ENCODE measurements at regions not wholly inside any gene's neighbourhood (a gene's known extent, or its start where the extent isn't known, plus 50 kb on each side); places are given as distances from the start of the nearest gene placed in this dataset.
"Not testable (repeated sequence)": the region's sequence is repeated elsewhere in the genome, so short reads cannot be mapped to it uniquely, and the experiment has no call there.

DNA sequence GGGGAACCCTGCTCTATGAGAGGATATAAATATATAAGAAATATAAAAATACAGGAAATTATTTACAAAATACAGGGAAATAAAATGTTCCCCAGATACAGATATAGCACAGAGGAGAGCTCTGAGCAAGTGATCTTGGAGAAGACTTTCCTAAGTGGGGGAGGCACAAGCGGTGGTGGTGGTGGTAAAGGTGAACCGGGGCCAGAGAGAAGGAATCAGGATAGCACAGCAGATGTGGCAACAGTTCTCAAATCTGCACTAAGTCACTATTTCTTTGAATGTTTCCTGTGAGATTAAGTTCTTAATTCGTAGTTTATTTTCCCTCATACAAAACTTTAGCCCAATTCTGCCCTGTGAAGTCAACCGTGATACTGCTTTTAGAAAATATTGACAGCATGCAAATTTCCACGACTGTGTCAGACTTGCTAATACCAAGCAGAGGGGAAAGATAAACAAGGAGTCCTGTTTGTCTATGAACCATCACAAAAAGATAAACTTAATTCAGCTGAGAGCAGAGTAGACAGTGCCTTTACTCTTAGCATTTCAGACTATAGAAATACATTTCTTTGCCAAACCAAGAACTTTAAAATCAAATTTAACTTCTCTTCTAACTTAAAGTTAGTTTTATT is 237.5 kb upstream of the POGK start:
- no TSS peak for BruUV-seq (replicated peaks)
- FAIRE-seq: no peak
- no peaks in the 10 kb centered on the region for H3K79me2 ChIP-seq (ENCODE audit: insufficient read depth, low read length)
- 1% methylated on average over 5 of the region's 5 CpGs for WGBS (ENCODE audit: low lambda C conversion rate)
- no peaks in the 10 kb centered on the region for H3K36me3 ChIP-seq (replicated peaks in 1 of 2; ENCODE audit: control insufficient read depth in 1 of 2, insufficient read depth in 2 of 2, low read length in 2 of 2)
- no peaks in the 10 kb centered on the region for H3K4me1 ChIP-seq (ENCODE audit: insufficient read depth, low read length)
- CTCF ChIA-PET (ENCODE audit: low intra/inter-chr PET ratio, low total read pairs): no interaction called here
- in situ Hi-C loops (cut with HindIII; ENCODE audit: extremely low pct_ligation_motif_present, low pct_unique_long_range_greater_than_20kb) (no loop called here), intact Hi-C loops (cut with micrococcal nuclease; ENCODE audit: unreplicated experiment) (no loop called here)
- H3K27me3 ChIP-seq (ENCODE audit: control insufficient read depth in 1 of 2, insufficient read depth in 2 of 2, low read length in 2 of 2): no peaks in the 10 kb centered on the region
- ATAC-seq: no peak
- POLR2A ChIA-PET: no interaction called here
- no peak overlapping the region for H3K4me3 ChIP-seq (replicated peaks in 1 of 3; ENCODE audit: insufficient read depth in 1 of 3, low read depth in 2 of 3, low read length in 3 of 3)
- no peak for DNase-seq (ENCODE audit: low spot score)
- H3K9me3 ChIP-seq (ENCODE audit: low read length): no peaks in the 10 kb centered on the region
- H3K4me2 ChIP-seq (ENCODE audit: low read depth, low read length): no peak overlapping the region
- H3K9ac ChIP-seq (ENCODE audit: insufficient read depth, low read depth, low read length): no peak overlapping the region
- H4K20me1 ChIP-seq (ENCODE audit: insufficient read depth, low read length): no peaks in the 10 kb centered on the region
- H2AFZ ChIP-seq (ENCODE audit: low read length): no peak overlapping the region
- TF ChIP-seq, protein P1, sequence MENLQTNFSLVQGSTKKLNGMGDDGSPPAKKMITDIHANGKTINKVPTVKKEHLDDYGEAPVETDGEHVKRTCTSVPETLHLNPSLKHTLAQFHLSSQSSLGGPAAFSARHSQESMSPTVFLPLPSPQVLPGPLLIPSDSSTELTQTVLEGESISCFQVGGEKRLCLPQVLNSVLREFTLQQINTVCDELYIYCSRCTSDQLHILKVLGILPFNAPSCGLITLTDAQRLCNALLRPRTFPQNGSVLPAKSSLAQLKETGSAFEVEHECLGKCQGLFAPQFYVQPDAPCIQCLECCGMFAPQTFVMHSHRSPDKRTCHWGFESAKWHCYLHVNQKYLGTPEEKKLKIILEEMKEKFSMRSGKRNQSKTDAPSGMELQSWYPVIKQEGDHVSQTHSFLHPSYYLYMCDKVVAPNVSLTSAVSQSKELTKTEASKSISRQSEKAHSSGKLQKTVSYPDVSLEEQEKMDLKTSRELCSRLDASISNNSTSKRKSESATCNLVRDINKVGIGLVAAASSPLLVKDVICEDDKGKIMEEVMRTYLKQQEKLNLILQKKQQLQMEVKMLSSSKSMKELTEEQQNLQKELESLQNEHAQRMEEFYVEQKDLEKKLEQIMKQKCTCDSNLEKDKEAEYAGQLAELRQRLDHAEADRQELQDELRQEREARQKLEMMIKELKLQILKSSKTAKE (CRISPR knock-in tag; IDR thresholded peaks at IDR 0.05; ENCODE audit: borderline replicate concordance): no peak
- TF ChIP-seq CEBPB (IDR thresholded peaks at IDR 0.05; ENCODE audit: borderline replicate concordance, low read depth, low read length): no peak
- TF ChIP-seq RARA (CRISPR knock-in tag; IDR thresholded peaks at IDR 0.05): no peak
- TF ChIP-seq ZNF460 (CRISPR knock-in tag; IDR thresholded peaks at IDR 0.05; ENCODE audit: borderline replicate concordance): no peak
- TF ChIP-seq CBFB (CRISPR knock-in tag; IDR thresholded peaks at IDR 0.05): no peak
- no peak for TF ChIP-seq ZNF780A (CRISPR knock-in tag; IDR thresholded peaks at IDR 0.05)
- no peak for TF ChIP-seq ZNF17 (CRISPR knock-in tag; IDR thresholded peaks at IDR 0.05)
- no peak overlapping the region for H3K27ac ChIP-seq (ENCODE audit: extremely low read length, insufficient read depth, low read length)

DNA sequence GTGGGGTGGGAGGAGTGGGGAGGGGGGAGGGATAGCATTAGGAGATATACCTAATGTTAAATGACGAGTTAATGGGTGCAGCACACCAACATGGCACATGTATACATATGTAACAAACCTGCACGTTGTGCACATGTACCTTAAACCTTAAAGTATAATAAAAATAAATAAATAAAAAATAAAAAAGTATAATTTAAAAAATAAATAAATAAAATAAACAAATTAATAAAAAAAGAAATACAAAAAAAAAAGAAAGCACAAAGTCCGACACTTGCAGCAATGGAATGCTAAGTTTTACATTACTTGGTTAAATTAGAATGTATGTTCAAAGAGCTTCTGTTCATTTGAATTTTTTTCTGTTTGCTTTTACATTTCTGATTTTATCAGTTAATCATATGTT is 236.5 kb upstream of the POGK start:
- FAIRE-seq; H3K27me3 ChIP-seq (ENCODE audit: control insufficient read depth in 1 of 2, insufficient read depth in 2 of 2, low read length in 2 of 2); H3K36me3 ChIP-seq (replicated peaks in 1 of 2; ENCODE audit: control insufficient read depth in 1 of 2, insufficient read depth in 2 of 2, low read length in 2 of 2); CTCF ChIA-PET (ENCODE audit: low intra/inter-chr PET ratio, low total read pairs); intact Hi-C loops (cut with micrococcal nuclease; ENCODE audit: unreplicated experiment); H4K20me1 ChIP-seq (ENCODE audit: insufficient read depth, low read length); H3K9me3 ChIP-seq (ENCODE audit: low read length); H3K79me2 ChIP-seq (ENCODE audit: insufficient read depth, low read length); H3K4me2 ChIP-seq (ENCODE audit: low read depth, low read length); DNase-seq (ENCODE audit: low spot score); H3K9ac ChIP-seq (ENCODE audit: insufficient read depth, low read depth, low read length); ATAC-seq; POLR2A ChIA-PET; BruUV-seq (replicated peaks); H3K4me1 ChIP-seq (ENCODE audit: insufficient read depth, low read length); H2AFZ ChIP-seq (ENCODE audit: low read length); in situ Hi-C loops (cut with HindIII; ENCODE audit: extremely low pct_ligation_motif_present, low pct_unique_long_range_greater_than_20kb); H3K27ac ChIP-seq (ENCODE audit: extremely low read length, insufficient read depth, low read length); H3K4me3 ChIP-seq (replicated peaks in 1 of 3; ENCODE audit: insufficient read depth in 1 of 3, low read depth in 2 of 3, low read length in 3 of 3): not testable (repeated sequence)
- WGBS (ENCODE audit: low lambda C conversion rate): 3% methylated on average over 3 of the region's 3 CpGs

Measured in HepG2 (cell line).